GM21723 (cell line): ENCODE measurements at regions not wholly inside any gene's neighbourhood (a gene's known extent, or its start where the extent isn't known, plus 50 kb on each side); places are given as distances from the start of the nearest gene placed in this dataset.
"Not testable (repeated sequence)": the region's sequence is repeated elsewhere in the genome, so short reads cannot be mapped to it uniquely, and the experiment has no call there.

ENCODE experiments used
- ATAC-seq: cut with Tn5 transposase; IDR thresholded peaks from one replicate; pipeline ENCODE4 v1.9.1; 2021; ENCODE audit warnings: mild to moderate bottlenecking, moderate library complexity; ENCODE audit not compliant: unreplicated experiment

- ATAC-seq: peak; percentile 69
These were observed 133.4 kb downstream of the SLC1A3 start for GRCh38 chr5:36739751-36740221.

DNA sequence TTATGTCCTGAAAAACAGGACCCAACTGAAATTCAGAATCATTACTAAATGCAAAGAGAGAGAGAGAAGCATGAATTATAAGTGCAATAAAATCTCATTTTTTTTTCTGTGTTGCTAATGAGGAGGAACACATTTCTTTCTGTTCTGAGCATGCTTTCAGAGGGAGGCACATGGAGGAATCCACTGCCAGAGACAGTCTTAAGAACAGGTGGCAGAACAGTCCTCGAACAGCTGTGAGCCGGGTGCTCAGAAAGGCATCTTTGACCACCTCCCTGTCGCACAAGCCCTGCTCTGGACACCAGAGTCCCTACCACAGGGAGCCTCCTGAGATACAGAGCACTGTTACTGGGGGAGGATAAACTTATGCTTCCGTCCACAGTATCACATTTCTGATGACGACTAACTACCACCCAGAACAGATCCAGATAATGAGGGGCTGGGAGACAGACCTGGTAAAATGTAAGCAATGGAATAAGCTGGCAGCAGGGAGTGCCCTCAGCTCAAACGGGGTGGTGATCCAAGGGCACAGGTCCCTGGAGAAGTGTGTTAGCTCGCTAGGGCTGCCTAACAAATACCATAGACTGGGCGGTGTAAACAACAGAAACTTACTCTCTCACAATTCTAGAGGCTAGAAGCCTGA is 134.0 kb downstream of the SLC1A3 start:
- no peak for ATAC-seq

DNA sequence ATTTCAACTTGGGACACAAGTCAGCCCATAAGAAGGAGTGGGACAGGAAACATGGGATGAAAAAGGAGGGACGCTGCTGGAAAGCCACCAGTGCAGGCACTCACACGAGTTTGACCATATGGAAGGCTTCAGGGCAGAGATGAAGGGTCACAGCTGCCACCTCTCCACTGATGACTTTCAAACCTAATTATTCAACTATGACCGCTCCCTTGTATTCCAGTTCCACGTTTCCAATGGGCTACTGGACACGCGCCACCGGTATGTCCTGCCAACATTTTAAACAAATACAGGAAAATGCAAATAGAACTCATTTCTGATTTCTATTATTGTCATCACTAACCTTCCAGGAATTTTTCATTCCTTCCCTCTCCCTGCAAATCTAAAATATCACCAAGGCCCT is 134.7 kb downstream of the SLC1A3 start:
- ATAC-seq: no peak

DNA sequence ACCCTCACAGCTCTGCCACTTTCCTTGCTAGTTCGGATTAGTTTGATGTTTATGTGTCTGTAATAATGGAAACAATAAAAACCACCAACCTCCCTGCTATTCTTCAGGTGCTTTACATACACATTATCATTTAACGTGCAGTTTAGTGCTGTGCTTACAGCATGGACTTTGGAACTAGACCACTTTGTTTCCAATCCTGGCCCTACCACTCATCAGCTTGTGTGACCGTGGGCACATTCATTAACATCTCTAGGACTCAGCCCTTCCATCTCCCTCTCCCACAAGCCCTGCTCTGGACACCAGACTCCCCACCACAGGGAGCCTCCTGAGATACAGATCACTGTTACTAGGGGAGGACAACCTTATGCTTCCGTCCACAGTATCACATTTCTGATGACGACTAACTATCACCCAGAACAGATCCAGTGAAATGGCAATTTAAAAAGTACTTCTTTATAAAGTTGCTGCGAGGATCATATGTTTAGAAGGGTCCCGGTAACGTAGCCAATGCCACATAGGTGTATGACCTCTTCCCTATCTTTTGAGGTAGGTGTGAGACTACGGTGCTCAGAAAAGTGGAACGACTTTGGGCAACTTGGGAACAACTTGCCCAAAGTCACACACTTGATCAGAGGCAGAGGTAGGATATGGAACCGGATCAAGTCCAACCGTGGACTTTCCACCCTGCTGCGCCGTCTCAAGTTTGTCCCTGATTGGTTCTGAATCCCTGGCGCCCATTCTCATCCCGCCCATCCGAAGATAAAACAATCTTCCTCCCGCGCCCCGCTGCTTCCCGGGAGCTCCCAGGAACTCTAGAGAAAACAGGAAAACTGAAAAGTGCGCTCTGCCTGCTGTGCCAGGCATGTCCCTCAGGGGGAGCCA is 132.4 kb upstream of the NIPBL start:
- peak; percentile 29 for ATAC-seq

DNA sequence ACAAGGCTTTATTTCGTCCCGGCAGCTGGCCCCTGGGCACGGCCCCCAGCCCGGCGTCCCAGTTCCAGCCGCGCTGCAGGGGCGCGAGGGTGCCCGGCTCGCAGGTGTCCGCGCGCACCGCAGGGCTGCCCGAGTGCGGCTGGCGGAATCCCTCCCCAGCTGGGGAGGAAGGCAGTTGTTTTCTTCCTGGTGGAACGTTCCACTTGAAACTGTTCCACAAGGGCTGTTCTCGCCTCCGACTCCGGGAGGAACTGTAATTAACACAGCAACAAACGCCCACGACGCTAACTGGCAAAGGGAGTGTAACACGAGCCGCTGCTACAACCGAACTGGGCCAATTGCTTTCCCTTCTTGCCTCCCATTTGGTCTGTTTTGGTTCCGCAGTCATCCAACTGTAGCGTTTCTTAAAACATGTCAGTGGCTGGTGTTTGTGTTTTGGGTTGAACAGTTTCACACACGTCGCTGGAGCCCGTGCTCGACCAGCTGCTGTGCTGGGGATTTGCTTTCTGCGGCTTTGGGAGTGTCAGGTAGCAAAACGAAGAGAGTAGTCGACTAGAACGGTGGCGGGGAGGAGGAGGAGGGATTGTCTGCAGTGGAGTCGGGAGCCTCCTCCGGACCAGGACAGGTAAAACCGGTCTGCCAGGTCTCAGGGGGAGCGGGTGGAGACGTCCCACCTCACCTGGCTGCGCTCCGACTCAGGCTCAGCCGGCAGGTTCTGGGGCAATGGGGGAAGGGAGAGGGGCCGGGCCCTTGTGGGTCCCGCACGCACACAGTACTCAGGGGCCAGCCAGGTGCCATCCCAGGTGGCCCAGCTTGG is 131.6 kb upstream of the NIPBL start:
- ATAC-seq: peak; percentile 76

GRCh38 chr5:36747794-36748193 is 128.8 kb upstream of the NIPBL start:
- ATAC-seq: not testable (repeated sequence)

- ATAC-seq: no peak
These were observed 124.7 kb upstream of the NIPBL start for GRCh38 chr5:36751886-36752285.

DNA sequence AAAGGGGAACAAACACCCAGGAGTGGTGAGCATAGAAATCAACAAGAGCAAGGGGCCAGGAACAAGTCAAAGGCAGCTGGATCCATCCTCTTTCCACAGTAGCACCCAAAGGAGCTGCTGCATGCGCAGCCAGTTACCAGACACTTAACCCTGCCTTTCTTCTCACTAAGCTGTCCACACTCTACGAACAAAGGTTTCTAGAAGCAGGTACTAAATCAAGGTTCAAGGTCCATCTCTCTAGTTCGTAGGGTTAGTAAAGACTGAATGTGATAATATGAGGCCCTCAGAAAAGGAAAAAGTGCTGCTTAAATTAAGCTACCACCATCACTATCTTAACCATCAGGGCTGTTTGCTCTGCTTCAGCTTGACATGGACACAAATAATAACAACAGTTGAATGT is 121.2 kb upstream of the NIPBL start:
- ATAC-seq: no peak

- no peak for ATAC-seq
These were observed 120.6 kb upstream of the NIPBL start for GRCh38 chr5:36755920-36756488.

- no peak for ATAC-seq
These were observed 119.7 kb upstream of the NIPBL start for GRCh38 chr5:36756848-36757247.

GRCh38 chr5:36759117-36759516 is 117.5 kb upstream of the NIPBL start:
- no peak for ATAC-seq

GRCh38 chr5:36763454-36763853 is 113.1 kb upstream of the NIPBL start:
- no peak for ATAC-seq

GRCh38 chr5:36765876-36766275 is 110.7 kb upstream of the NIPBL start:
- ATAC-seq: no peak

DNA sequence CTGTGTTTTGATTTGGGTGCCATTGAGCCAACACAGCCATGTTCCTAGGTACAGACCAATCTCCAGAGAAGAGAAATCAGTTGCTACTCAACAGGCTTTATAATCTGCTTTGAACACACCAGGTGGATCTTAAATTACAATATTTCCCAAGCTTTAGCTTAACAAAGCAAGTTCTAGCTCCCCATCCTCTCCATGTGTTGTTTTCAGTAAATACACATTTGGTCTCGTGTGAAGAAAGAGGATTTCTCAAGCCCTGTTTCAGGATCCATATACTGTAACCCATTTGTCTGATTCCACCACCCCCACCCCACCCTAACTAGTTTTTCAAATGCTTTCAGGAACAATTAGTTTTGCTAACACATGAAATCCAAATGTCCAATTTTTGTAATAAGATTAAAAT is 109.6 kb upstream of the NIPBL start:
- no peak for ATAC-seq

GRCh38 chr5:36768450-36768849 is 108.1 kb upstream of the NIPBL start:
- no peak for ATAC-seq

GRCh38 chr5:36769129-36769770 is 107.3 kb upstream of the NIPBL start:
- ATAC-seq: no peak

- no peak for ATAC-seq
These were observed 106.4 kb upstream of the NIPBL start for GRCh38 chr5:36770125-36770524.

GRCh38 chr5:36772276-36773140 is 104.1 kb upstream of the NIPBL start:
- no peak for ATAC-seq

GRCh38 chr5:36777105-36777757 is 99.3 kb upstream of the NIPBL start:
- no peak for ATAC-seq
